ENCODE measurements at regions not wholly inside any gene's neighbourhood (a gene's known extent, or its start where the extent isn't known, plus 50 kb on each side); places are given as distances from the start of the nearest gene placed in this dataset.

DNA sequence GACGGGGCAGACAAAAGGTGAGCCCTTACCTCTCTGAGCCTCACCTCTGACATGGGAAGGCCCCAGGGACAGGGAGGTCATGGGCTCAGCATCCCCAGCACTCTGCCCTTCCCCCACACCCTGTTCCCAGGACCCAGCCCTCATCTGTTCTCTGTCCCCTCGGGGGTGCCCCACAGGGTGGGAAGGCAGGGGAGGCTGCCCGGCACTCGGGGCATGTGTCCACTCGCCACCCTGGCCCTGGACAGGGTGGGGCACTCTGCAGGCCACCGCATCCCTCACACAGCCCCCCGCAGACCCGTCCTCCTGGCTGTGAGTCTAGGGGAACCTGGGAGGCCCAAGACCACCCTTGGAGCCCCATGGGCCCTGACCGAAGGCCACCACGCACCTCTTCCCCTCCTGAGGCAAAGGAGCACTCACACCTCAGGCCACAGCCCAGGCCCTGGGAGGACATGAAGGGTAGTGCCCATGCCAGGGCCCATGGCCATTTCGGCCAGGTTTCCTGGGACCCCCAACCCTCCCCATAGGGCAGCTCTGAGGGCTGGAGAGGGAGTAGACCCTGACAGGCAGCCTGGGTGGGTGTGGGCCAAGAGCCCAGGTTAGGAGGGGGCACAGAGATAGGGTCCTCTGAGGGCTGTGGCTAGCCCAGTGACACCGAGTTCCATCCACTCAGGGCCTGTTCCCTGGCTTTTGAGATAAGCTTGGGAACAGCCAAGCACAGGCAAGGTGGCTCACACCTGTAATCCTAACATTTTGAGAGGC is 193.1 kb downstream of the IGLL1 start:
- no peak overlapping the region for H2AFZ ChIP-seq (ENCODE audit: low read depth, low read length, severe bottlenecking)
- H3K79me2 ChIP-seq (ENCODE audit: insufficient read depth, low read length), result no peaks in the 10 kb centered on the region
- no peaks in the 10 kb centered on the region for H3F3A ChIP-seq (ENCODE audit: insufficient read depth)
- H3K27me3 ChIP-seq (ENCODE audit: low read length), result no peaks in the 10 kb centered on the region
- no peak overlapping the region for H3K9ac ChIP-seq (ENCODE audit: low read length)
- H4K20me1 ChIP-seq (ENCODE audit: low read depth, low read length), result no peaks in the 10 kb centered on the region
- TF ChIP-seq EZH2phosphoT487 (conservative IDR thresholded peaks at IDR 0.05; ENCODE audit: low read length), result no peak
- TF ChIP-seq, protein P1, sequence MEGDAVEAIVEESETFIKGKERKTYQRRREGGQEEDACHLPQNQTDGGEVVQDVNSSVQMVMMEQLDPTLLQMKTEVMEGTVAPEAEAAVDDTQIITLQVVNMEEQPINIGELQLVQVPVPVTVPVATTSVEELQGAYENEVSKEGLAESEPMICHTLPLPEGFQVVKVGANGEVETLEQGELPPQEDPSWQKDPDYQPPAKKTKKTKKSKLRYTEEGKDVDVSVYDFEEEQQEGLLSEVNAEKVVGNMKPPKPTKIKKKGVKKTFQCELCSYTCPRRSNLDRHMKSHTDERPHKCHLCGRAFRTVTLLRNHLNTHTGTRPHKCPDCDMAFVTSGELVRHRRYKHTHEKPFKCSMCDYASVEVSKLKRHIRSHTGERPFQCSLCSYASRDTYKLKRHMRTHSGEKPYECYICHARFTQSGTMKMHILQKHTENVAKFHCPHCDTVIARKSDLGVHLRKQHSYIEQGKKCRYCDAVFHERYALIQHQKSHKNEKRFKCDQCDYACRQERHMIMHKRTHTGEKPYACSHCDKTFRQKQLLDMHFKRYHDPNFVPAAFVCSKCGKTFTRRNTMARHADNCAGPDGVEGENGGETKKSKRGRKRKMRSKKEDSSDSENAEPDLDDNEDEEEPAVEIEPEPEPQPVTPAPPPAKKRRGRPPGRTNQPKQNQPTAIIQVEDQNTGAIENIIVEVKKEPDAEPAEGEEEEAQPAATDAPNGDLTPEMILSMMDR (IDR thresholded peaks at IDR 0.05; ENCODE audit: insufficient read depth, low read length, poor library complexity, severe bottlenecking), result no peak
- H3K27ac ChIP-seq (ENCODE audit: low read depth, low read length), result no peak overlapping the region
- H3K4me3 ChIP-seq (ENCODE audit: insufficient read depth, low read length, poor library complexity, severe bottlenecking), result no peak overlapping the region
- H3K9me2 ChIP-seq (replicated peaks; ENCODE audit: insufficient read depth, low read length), result no peaks in the 10 kb centered on the region
- no peak overlapping the region for H3K4me2 ChIP-seq (ENCODE audit: low read depth, low read length, poor library complexity, severe bottlenecking)
- no peaks in the 10 kb centered on the region for H3K9me3 ChIP-seq (ENCODE audit: insufficient read depth, low read length)
- no peaks in the 10 kb centered on the region for H3K36me3 ChIP-seq (ENCODE audit: low read length)

DNA sequence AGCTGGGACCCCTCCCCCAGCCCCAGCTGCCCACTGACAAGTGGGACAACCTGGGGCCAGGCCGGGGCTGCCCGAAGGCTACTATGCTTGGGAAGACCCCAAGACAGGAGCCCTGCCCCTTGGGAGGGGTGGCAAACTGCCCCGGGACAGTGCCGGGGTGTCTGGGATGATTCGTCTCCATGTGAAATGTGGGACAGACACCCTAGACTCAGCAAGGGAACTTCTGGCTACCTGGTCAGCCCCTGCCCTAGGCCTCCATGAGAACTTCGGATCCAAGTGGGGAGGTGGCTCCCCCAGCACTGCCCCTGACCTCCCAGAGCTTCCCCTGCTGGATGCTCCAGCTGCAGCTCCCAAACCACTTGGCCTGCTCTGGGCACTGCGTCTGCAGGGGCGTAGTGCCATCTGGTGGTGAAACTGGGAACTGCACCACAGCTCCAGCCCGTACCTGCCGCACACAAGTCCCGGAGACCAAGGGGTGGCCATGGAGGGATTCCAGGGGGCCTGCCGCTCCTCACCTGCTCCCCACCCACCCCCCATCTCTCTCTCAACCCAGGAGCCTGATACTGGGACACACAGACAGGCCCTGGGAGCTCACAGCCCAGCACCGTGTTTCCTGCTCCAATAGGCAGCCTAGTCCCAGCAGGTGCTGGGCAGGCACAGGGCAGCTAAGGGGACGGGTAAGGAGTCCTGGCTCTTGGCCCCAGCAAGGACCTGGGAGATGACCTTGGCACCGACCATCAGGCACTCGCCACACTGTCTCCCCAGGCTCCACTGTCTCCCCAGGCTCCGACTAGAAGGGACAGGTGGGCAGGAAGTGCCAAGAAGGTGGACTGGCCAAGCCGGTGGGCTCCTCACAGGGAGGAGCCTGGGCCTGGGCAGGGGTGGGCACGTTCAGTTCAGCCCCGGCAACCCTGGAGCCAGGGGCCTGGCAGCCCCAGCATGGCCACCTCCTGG is 194.1 kb downstream of the IGLL1 start:
- no peak overlapping the region for H3K9ac ChIP-seq (ENCODE audit: low read length)
- no peak overlapping the region for H2AFZ ChIP-seq (ENCODE audit: low read depth, low read length, severe bottlenecking)
- no peaks in the 10 kb centered on the region for H3F3A ChIP-seq (ENCODE audit: insufficient read depth)
- no peaks in the 10 kb centered on the region for H3K36me3 ChIP-seq (ENCODE audit: low read length)
- no peaks in the 10 kb centered on the region for H3K27me3 ChIP-seq (ENCODE audit: low read length)
- H3K9me3 ChIP-seq (ENCODE audit: insufficient read depth, low read length), result no peaks in the 10 kb centered on the region
- no peaks in the 10 kb centered on the region for H4K20me1 ChIP-seq (ENCODE audit: low read depth, low read length)
- TF ChIP-seq, protein P1 (IDR thresholded peaks at IDR 0.05; ENCODE audit: insufficient read depth, low read length, poor library complexity, severe bottlenecking), result peak; percentile 78
- no peak for TF ChIP-seq EZH2phosphoT487 (conservative IDR thresholded peaks at IDR 0.05; ENCODE audit: low read length)
- H3K4me3 ChIP-seq (ENCODE audit: insufficient read depth, low read length, poor library complexity, severe bottlenecking), result no peak overlapping the region
- H3K79me2 ChIP-seq (ENCODE audit: insufficient read depth, low read length), result no peaks in the 10 kb centered on the region
- no peak overlapping the region for H3K4me2 ChIP-seq (ENCODE audit: low read depth, low read length, poor library complexity, severe bottlenecking)
- no peaks in the 10 kb centered on the region for H3K9me2 ChIP-seq (replicated peaks; ENCODE audit: insufficient read depth, low read length)
- H3K27ac ChIP-seq (ENCODE audit: low read depth, low read length), result no peak overlapping the region

DNA sequence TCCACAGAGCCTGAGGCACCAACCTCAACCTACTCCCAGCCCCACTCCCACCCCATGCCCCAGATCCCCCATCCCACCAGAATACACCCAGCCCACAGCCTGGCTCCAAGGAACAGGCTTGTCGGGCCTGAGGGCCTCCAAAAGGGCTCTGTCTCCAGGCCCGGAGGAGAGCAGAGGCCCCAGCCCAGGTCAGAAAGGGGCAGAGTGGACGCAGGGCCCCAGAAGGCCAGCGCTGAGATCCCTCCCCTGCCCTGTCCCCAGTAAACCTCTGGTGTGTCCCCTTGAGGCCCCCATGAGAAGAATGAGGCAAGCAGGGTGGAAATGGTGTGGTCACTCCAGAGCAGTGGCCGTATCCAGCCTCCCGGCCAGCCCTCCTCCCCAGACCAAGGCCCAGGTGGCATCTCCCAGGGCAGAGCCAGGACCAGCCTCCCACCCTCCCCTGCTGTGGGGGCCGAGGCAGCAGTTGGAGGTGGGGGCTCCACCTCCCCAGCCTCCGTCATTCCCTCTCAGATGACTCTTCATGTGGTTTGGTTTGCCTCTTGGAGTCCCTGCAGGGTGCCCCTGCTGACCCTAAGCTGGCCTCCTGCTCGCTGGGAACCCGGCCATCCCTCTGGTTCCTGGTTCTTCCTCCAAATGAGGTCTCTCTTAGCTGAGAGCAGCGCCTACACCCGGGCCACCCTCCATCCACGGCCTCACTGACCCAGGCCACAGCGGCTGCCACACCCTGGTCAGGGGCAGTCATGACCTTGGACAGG is 195.0 kb downstream of the IGLL1 start:
- Histone ChIP-seq H3K4me3 (ENCODE audit: insufficient read depth, low read length, poor library complexity, severe bottlenecking) (no peak overlapping the region), H3K27ac (ENCODE audit: low read depth, low read length) (no peak overlapping the region), H3K9me2 (replicated peaks; ENCODE audit: insufficient read depth, low read length) (no peaks in the 10 kb centered on the region), H3F3A (ENCODE audit: insufficient read depth) (no peaks in the 10 kb centered on the region), H4K20me1 (ENCODE audit: low read depth, low read length) (no peaks in the 10 kb centered on the region), H3K36me3 (ENCODE audit: low read length) (no peaks in the 10 kb centered on the region), H2AFZ (ENCODE audit: low read depth, low read length, severe bottlenecking) (no peak overlapping the region), H3K27me3 (ENCODE audit: low read length) (no peaks in the 10 kb centered on the region), H3K9ac (ENCODE audit: low read length) (no peak overlapping the region), H3K4me2 (ENCODE audit: low read depth, low read length, poor library complexity, severe bottlenecking) (no peak overlapping the region), H3K9me3 (ENCODE audit: insufficient read depth, low read length) (no peaks in the 10 kb centered on the region), H3K79me2 (ENCODE audit: insufficient read depth, low read length) (no peaks in the 10 kb centered on the region)
- TF ChIP-seq, protein P1 (IDR thresholded peaks at IDR 0.05; ENCODE audit: insufficient read depth, low read length, poor library complexity, severe bottlenecking), result no peak
- no peak for TF ChIP-seq EZH2phosphoT487 (conservative IDR thresholded peaks at IDR 0.05; ENCODE audit: low read length)
